Left lung (tissue), 4 donors: ENCODE measurements at regions not wholly inside any gene's neighbourhood (a gene's known extent, or its start where the extent isn't known, plus 50 kb on each side); places are given as distances from the start of the nearest gene placed in this dataset.
A peak's percentile ranks its signal among the peaks of the same experiment; 100 is the strongest.

ENCODE experiments used
- ATAC-seq: fragments of 200-7000 bp; cut with Tn5 transposase; one replicate; pipeline ENCODE4 v1.9.1; 2020; ENCODE audit warnings: moderate library complexity
- DNase-seq, 4 donors: peaks; one replicate each; pipeline ENCODE4 v3.0.0-alpha.2; 2013 to 2020
- H3K27ac ChIP-seq, 2 donors: fragments of 200-600 bp; sonication (generic) in 1 of 2; one replicate each; pipeline versions ENCODE4 v1.5.0 to v1.8.0; 2020 to 2021
- H3K27me3 ChIP-seq, 2 donors: fragments of 200-600 bp; sonication (generic) in 1 of 2; one replicate each; pipeline versions ENCODE4 v1.5.0 to v1.8.0; 2020 to 2021
- H3K36me3 ChIP-seq, 2 donors: fragments of 200-600 bp; sonication (generic) in 1 of 2; one replicate each; pipeline versions ENCODE4 v1.5.0 to v1.8.0; 2020 to 2021
- H3K4me1 ChIP-seq, 2 donors: fragments of 200-600 bp; one replicate each; pipeline ENCODE4 v1.8.0; 2021
- H3K4me3 ChIP-seq, 2 donors: fragments of 200-600 bp; sonication (generic) in 1 of 2; one replicate each; pipeline versions ENCODE4 v1.5.0 to v1.8.0; 2020 to 2021; ENCODE audit warnings: mild to moderate bottlenecking in 1 of 2
- H3K9me3 ChIP-seq, 2 donors: fragments of 200-600 bp; sonication (generic) in 1 of 2; one replicate each; pipeline versions ENCODE4 v1.5.0 to v1.8.0; 2020 to 2021
- CTCF ChIP-seq, 2 donors: fragments of 200-600 bp; sonication (generic) in 1 of 2; IDR thresholded peaks; one replicate each; pipeline versions ENCODE4 v1.5.0 to v1.8.0; 2021; ENCODE audit warnings: antibody characterized with exemption in 2 of 2
- intact Hi-C, 2 donors: fragments of 100-400 bp; cut with DNase I; formaldehyde crosslinking; loops; one replicate each; pipeline versions ENCODE4 v1.11.2 to v1.14.2; 2022
- donor health status: DM: no; HTN: yes; CAD: no.
- donor health status: DM: no; HTN: no; CAD: no.

GRCh38 chr5:133807348-133807747 lies 161.1 kb downstream of the C5orf15 start:
- no peak for ATAC-seq
- H3K27ac ChIP-seq = no peak overlapping the region

GRCh38 chr5:133806847-133807246 lies 161.6 kb downstream of the C5orf15 start:
- Histone ChIP-seq H3K4me1 (no peaks in the 10 kb centered on the region), H3K9me3 (no peaks in the 10 kb centered on the region), H3K27me3 (no peaks in the 10 kb centered on the region), H3K27ac (no peak overlapping the region), H3K4me3 (no peak overlapping the region), H3K36me3 (no peaks in the 10 kb centered on the region)
- TF ChIP-seq CTCF (IDR thresholded peaks at IDR 0.05) = no peak
- DNase-seq (no peak), ATAC-seq (no peak)
- intact Hi-C loops = no loop called here

More at GRCh38 chr5:133807348-133807747, 161.1 kb downstream of the C5orf15 start:
- no peak for DNase-seq
- Histone ChIP-seq H3K27me3 (no peaks in the 10 kb centered on the region), H3K4me1 (no peaks in the 10 kb centered on the region), H3K9me3 (no peaks in the 10 kb centered on the region), H3K4me3 (no peak overlapping the region), H3K36me3 (no peaks in the 10 kb centered on the region)
- TF ChIP-seq CTCF (IDR thresholded peaks at IDR 0.05) = no peak
- intact Hi-C loops = no loop called here

- Histone ChIP-seq H3K4me1 (no peaks in the 10 kb centered on the region), H3K9me3 (no peaks in the 10 kb centered on the region), H3K27ac (no peak overlapping the region), H3K36me3 (no peaks in the 10 kb centered on the region), H3K4me3 (no peak overlapping the region), H3K27me3 (no peaks in the 10 kb centered on the region)
- ATAC-seq = peak; percentile 46
- no peak for TF ChIP-seq CTCF (IDR thresholded peaks at IDR 0.05)
- peak in 1 of 4 donors; percentile 44 for DNase-seq
- intact Hi-C loops = no loop called here
These were observed 166.3 kb downstream of the C5orf15 start for GRCh38 chr5:133801955-133802751.

GRCh38 chr5:133801431-133801830 lies 167.0 kb downstream of the C5orf15 start:
- no peak for TF ChIP-seq CTCF (IDR thresholded peaks at IDR 0.05)
- ATAC-seq = no peak

GRCh38 chr5:133799571-133800237 lies 168.7 kb downstream of the C5orf15 start:
- intact Hi-C loops = no loop called here
- TF ChIP-seq CTCF (IDR thresholded peaks at IDR 0.05) = no peak
- no peaks in the 10 kb centered on the region for H3K4me1 ChIP-seq
- DNase-seq (no peak), ATAC-seq (no peak)
- no peaks in the 10 kb centered on the region for H3K27me3 ChIP-seq
- H3K4me3 ChIP-seq = no peak overlapping the region
- H3K9me3 ChIP-seq = no peaks in the 10 kb centered on the region
- no peak overlapping the region for H3K27ac ChIP-seq
- H3K36me3 ChIP-seq = no peaks in the 10 kb centered on the region

More at GRCh38 chr5:133801431-133801830, 167.0 kb downstream of the C5orf15 start:
- Histone ChIP-seq H3K4me3 (no peak overlapping the region), H3K27me3 (no peaks in the 10 kb centered on the region), H3K4me1 (no peaks in the 10 kb centered on the region), H3K9me3 (no peaks in the 10 kb centered on the region), H3K27ac (no peak overlapping the region), H3K36me3 (no peaks in the 10 kb centered on the region)
- intact Hi-C loops = no loop called here
- no peak for DNase-seq
